Fibroblast of lung (primary cell): ENCODE measurements at regions not wholly inside any gene's neighbourhood (a gene's known extent, or its start where the extent isn't known, plus 50 kb on each side); places are given as distances from the start of the nearest gene placed in this dataset.
"Not testable (repeated sequence)": the region's sequence is repeated elsewhere in the genome, so short reads cannot be mapped to it uniquely, and the experiment has no call there.

Experiments
- CTCF ChIP-seq, 2 donors: IDR thresholded peaks in 1 of 2; conservative IDR thresholded peaks in 1 of 2; 1 replicate in 1 of 2; 2 replicates in 1 of 2; pipeline ENCODE4 v1.5.1; 2011 to 2012; ENCODE audit warnings: low read length in 2 of 2, control low read depth in 1 of 2, inconsistent platforms in 1 of 2, low read depth in 1 of 2, mild to moderate bottlenecking in 1 of 2
- EZH2 ChIP-seq: IDR thresholded peaks from 2 replicates; pipeline ENCODE4 v1.5.1; 2012; ENCODE audit warnings: low read length, control low read depth, mild to moderate bottlenecking; ENCODE audit errors: missing control alignments

GRCh38 chr4:97097036-97097435, 1046.2 kb downstream of the STPG2 start:
- TF ChIP-seq CTCF (conservative IDR thresholded peaks at IDR 0.05 in 1 of 2, IDR thresholded peaks at IDR 0.05 in 1 of 2; ENCODE audit: low read depth in 1 of 2, low read length in 2 of 2); EZH2: not testable (repeated sequence)
